ENCODE measurements at regions not wholly inside any gene's neighbourhood (a gene's known extent, or its start where the extent isn't known, plus 50 kb on each side); places are given as distances from the start of the nearest gene placed in this dataset.

DNA sequence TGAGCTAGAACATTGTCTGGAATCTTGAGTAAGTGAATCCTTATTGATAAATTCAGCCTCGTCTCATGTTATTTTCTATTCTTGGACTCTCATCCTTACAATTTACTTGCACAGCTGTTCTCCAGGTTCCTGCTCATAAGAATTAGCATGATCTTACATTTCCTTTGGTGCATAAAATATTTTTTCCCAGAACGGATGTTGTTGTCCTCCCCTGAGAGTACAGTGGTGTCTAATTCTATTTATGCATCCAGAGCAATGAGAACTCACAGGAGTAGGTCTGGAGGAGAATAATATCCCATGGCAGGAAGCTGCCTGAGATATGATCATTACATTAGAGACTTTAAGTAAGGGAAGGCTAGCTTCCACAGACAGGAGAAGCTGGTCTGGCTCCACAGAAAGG lies 178.4 kb upstream of the MAST4 start:
- no peaks in the 10 kb centered on the region for H3K36me3 ChIP-seq (ENCODE audit: control insufficient read depth, insufficient read depth, low read length, severe bottlenecking)
- H3K9ac ChIP-seq (ENCODE audit: low read length), result no peak overlapping the region
- peaks cover 14% of the 10 kb centered on the region for H3K4me1 ChIP-seq (ENCODE audit: control insufficient read depth, insufficient read depth, low read length)
- H3K9me3 ChIP-seq (ENCODE audit: control insufficient read depth, low read length), result no peaks in the 10 kb centered on the region
- no peak for DNase-seq (ENCODE audit: low read depth)
- no peaks in the 10 kb centered on the region for H3K27me3 ChIP-seq (replicated peaks; ENCODE audit: control insufficient read depth, insufficient read depth, low read length)
- H3K4me3 ChIP-seq (ENCODE audit: low read length), result no peak overlapping the region

DNA sequence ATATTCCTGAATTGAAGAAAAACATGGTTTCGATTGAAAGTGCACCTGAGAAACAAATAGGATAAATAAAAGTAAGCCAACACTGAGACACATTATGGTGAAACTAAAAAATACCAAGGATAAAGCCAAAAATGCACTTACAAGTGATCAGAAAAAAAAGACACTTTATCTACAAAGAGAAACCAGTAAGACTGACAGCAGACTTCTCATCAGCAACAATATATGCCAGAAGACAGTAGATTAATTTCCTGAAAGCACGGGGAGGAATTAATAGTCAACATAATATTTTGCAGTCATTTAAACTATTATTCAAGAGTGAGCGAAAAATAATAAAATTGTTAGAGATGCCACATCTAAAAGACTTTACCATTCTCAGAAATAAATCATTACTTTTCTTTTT lies 172.7 kb upstream of the MAST4 start:
- H3K9me3 ChIP-seq (ENCODE audit: control insufficient read depth, low read length), result peaks cover 15% of the 10 kb centered on the region
- no peaks in the 10 kb centered on the region for H3K27me3 ChIP-seq (replicated peaks; ENCODE audit: control insufficient read depth, insufficient read depth, low read length)
- H3K4me3 ChIP-seq (ENCODE audit: low read length), result no peak overlapping the region
- no peaks in the 10 kb centered on the region for H3K4me1 ChIP-seq (ENCODE audit: control insufficient read depth, insufficient read depth, low read length)
- H3K36me3 ChIP-seq (ENCODE audit: control insufficient read depth, insufficient read depth, low read length, severe bottlenecking), result no peaks in the 10 kb centered on the region
- no peak for DNase-seq (ENCODE audit: low read depth)
- H3K9ac ChIP-seq (ENCODE audit: low read length), result no peak overlapping the region

DNA sequence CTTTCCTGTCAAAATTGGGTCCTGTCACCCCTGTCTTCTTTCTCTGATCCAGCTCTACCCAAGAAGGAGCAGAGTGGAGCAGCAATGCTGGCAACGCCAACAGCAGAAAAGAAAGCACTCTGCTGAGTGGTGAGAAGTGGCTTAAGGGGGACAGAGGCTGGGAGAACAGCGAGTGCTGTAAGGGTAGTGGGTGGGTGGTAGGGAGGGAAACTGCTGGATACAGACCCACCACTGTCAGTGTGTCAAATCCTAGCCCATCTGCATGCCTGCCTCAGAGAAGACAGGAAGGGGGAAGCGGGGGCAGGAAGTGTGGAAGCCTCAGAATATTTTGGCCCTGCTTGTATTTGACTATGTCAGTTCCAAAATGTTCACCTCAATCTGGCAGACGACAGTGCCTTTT lies 170.4 kb upstream of the MAST4 start:
- H3K36me3 ChIP-seq (ENCODE audit: control insufficient read depth, insufficient read depth, low read length, severe bottlenecking), result no peaks in the 10 kb centered on the region
- no peaks in the 10 kb centered on the region for H3K4me1 ChIP-seq (ENCODE audit: control insufficient read depth, insufficient read depth, low read length)
- H3K27me3 ChIP-seq (replicated peaks; ENCODE audit: control insufficient read depth, insufficient read depth, low read length), result peaks cover 2% of the 10 kb centered on the region
- no peak overlapping the region for H3K9ac ChIP-seq (ENCODE audit: low read length)
- peaks cover 15% of the 10 kb centered on the region for H3K9me3 ChIP-seq (ENCODE audit: control insufficient read depth, low read length)
- no peak overlapping the region for H3K4me3 ChIP-seq (ENCODE audit: low read length)
- DNase-seq (ENCODE audit: low read depth), result no peak

DNA sequence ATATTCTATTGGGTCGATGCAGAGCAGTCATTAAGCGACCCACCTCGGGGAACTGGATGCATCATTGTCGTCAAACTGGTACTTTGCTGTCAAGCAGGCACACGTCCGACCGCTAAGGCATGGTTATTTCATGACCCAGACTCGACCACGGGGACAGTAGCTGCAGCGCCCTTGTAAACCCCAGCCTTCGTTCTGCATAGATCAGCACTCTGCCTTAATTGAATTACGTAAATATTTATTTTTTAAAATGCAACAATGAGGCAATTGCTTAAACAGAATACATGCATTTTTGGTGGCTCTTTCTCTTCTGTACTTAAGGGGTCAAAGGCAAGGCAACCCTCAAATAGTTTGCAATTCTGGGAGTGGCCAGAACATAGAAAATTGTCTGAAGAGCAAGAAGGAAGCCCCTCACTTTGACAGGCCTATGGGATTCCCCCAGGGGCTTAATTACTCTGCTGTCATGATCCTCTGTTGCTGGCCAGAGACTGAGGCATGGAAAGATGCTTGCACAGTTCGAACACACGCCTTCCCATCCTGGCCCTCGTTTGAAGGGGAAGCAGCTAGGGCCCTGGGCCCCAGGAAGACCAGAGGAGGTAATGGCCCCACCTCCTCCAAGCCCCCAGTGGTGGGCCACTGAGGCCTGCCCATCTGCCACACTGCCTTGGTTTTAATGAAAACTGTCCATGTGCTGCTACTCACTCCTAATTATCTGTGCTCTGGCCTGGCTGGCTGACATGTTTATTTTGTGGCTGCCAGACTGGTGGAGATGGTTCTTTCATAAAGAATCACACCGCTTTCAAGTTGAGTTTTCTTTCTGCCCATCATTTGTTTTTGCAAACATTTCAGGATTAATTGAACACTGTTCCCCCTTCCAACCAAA lies 169.7 kb upstream of the MAST4 start:
- Histone ChIP-seq H3K9me3 (ENCODE audit: control insufficient read depth, low read length) (peaks cover 15% of the 10 kb centered on the region), H3K4me1 (ENCODE audit: control insufficient read depth, insufficient read depth, low read length) (no peaks in the 10 kb centered on the region), H3K9ac (ENCODE audit: low read length) (no peak overlapping the region), H3K27me3 (replicated peaks; ENCODE audit: control insufficient read depth, insufficient read depth, low read length) (peaks cover 6% of the 10 kb centered on the region), H3K36me3 (ENCODE audit: control insufficient read depth, insufficient read depth, low read length, severe bottlenecking) (no peaks in the 10 kb centered on the region), H3K4me3 (ENCODE audit: low read length) (no peak overlapping the region)
- DNase-seq (ENCODE audit: low read depth), result no peak

DNA sequence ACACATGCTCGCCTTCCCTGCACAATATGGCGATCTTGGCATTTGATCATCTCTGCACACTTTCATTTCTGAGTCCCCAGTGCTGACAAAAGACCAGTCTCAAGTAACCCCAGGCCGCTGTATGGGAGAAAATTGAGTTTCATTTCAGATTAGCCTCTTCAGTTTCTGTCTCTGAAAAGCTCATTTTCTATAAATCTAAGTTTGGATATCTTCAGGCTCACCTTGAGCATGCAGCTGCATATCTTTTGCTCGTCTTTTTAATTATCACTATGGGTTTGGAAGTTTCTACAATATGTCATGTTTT lies 169.1 kb upstream of the MAST4 start:
- Histone ChIP-seq H3K4me3 (ENCODE audit: low read length) (no peak overlapping the region), H3K27me3 (replicated peaks; ENCODE audit: control insufficient read depth, insufficient read depth, low read length) (peaks cover 6% of the 10 kb centered on the region), H3K4me1 (ENCODE audit: control insufficient read depth, insufficient read depth, low read length) (no peaks in the 10 kb centered on the region), H3K36me3 (ENCODE audit: control insufficient read depth, insufficient read depth, low read length, severe bottlenecking) (no peaks in the 10 kb centered on the region), H3K9me3 (ENCODE audit: control insufficient read depth, low read length) (peaks cover 15% of the 10 kb centered on the region), H3K9ac (ENCODE audit: low read length) (no peak overlapping the region)
- no peak for DNase-seq (ENCODE audit: low read depth)

DNA sequence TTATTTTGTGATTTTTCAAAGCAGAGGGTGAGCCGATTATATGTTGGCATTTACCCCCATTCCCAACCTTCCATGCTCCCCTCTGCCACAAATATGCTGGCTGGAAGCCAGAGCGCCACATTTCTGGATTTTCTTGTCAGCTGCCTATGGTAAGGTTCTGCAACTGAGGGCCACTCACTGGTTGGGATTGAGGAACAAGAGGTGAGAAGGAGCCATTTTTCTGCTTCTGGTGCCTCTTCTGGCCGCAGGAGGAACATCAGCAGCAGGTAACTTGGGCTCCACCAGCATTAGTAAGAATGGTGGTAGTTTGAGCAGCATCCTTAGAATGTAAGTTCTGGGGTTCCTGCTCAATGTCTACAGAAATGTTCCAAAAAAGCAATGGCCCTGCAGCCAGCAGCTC lies 159.5 kb upstream of the MAST4 start:
- Histone ChIP-seq H3K36me3 (ENCODE audit: control insufficient read depth, insufficient read depth, low read length, severe bottlenecking) (no peaks in the 10 kb centered on the region), H3K9ac (ENCODE audit: low read length) (no peak overlapping the region), H3K27me3 (replicated peaks; ENCODE audit: control insufficient read depth, insufficient read depth, low read length) (no peaks in the 10 kb centered on the region), H3K4me1 (ENCODE audit: control insufficient read depth, insufficient read depth, low read length) (peaks cover 4% of the 10 kb centered on the region), H3K4me3 (ENCODE audit: low read length) (no peak overlapping the region), H3K9me3 (ENCODE audit: control insufficient read depth, low read length) (no peaks in the 10 kb centered on the region)
- no peak for DNase-seq (ENCODE audit: low read depth)

DNA sequence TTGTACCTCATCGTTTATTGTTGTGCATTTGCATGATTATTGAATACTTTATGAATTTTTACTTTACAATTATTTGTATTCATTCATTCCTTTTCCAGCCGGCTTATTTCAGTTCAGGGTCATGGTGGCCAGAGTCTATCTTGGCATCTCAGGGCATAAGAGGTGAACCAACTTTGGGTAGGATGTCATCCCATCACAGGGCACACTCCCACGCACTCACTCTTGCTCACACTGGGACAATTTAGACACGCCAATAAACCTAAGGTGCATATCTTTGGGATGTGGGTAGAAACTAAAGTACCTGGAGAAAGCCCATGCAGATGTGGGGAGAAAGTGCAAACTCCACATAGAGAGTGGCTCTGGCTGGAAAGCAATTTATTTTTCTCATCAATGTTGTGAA lies 158.1 kb upstream of the MAST4 start:
- Histone ChIP-seq H3K27me3 (replicated peaks; ENCODE audit: control insufficient read depth, insufficient read depth, low read length) (no peaks in the 10 kb centered on the region), H3K4me3 (ENCODE audit: low read length) (no peak overlapping the region), H3K9ac (ENCODE audit: low read length) (no peak overlapping the region), H3K36me3 (ENCODE audit: control insufficient read depth, insufficient read depth, low read length, severe bottlenecking) (no peaks in the 10 kb centered on the region), H3K4me1 (ENCODE audit: control insufficient read depth, insufficient read depth, low read length) (peaks cover 4% of the 10 kb centered on the region), H3K9me3 (ENCODE audit: control insufficient read depth, low read length) (no peaks in the 10 kb centered on the region)
- DNase-seq (ENCODE audit: low read depth), result no peak

DNA sequence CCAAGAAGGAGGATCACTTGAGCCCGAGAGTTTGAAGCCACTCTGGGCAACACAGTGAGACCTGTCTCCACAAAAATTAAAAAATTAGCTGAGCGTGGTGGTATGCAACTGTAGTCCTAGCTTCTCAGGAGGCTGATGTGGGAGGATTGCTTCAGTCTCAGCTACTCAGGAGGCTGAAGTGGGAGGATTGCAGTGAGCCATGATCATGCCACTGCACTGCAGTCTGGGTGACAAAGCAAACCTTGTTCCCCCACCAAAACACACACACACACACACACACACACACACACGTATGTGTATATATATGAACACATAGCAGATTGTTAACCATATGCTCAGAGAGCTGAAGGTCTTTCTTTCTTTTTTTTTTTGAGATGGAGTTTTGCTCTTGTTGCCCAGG lies 157.5 kb upstream of the MAST4 start:
- Histone ChIP-seq H3K9me3 (ENCODE audit: control insufficient read depth, low read length) (no peaks in the 10 kb centered on the region), H3K4me1 (ENCODE audit: control insufficient read depth, insufficient read depth, low read length) (peaks cover 10% of the 10 kb centered on the region), H3K4me3 (ENCODE audit: low read length) (no peak overlapping the region), H3K27me3 (replicated peaks; ENCODE audit: control insufficient read depth, insufficient read depth, low read length) (no peaks in the 10 kb centered on the region), H3K36me3 (ENCODE audit: control insufficient read depth, insufficient read depth, low read length, severe bottlenecking) (no peaks in the 10 kb centered on the region), H3K9ac (ENCODE audit: low read length) (no peak overlapping the region)
- DNase-seq (ENCODE audit: low read depth), result no peak

DNA sequence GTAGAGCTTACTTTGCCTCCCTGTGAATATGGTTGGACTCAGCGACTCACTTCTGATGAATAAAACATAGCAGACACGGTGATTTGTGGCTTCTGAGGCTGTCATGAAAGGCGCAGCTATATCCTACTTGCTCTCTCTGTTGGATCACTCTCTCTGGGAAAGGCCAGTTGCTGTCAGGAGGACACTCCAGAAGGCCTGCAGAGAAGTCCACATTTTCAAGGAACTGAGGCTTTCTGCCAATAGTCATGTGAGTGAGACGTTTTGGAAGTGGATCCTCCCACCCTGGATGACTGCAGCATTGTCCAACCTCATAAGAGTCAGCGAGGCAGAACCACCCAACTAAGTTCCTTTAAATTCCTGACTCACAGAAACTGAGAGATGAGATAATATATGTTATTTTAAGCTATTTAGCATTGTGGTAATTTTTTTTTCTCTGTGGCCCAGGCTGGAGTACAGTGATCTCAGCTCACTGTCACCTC lies 156.0 kb upstream of the MAST4 start:
- Histone ChIP-seq H3K4me3 (ENCODE audit: low read length) (no peak overlapping the region), H3K9me3 (ENCODE audit: control insufficient read depth, low read length) (no peaks in the 10 kb centered on the region), H3K9ac (ENCODE audit: low read length) (no peak overlapping the region), H3K36me3 (ENCODE audit: control insufficient read depth, insufficient read depth, low read length, severe bottlenecking) (no peaks in the 10 kb centered on the region), H3K4me1 (ENCODE audit: control insufficient read depth, insufficient read depth, low read length) (peaks cover 10% of the 10 kb centered on the region), H3K27me3 (replicated peaks; ENCODE audit: control insufficient read depth, insufficient read depth, low read length) (no peaks in the 10 kb centered on the region)
- DNase-seq (ENCODE audit: low read depth), result no peak

DNA sequence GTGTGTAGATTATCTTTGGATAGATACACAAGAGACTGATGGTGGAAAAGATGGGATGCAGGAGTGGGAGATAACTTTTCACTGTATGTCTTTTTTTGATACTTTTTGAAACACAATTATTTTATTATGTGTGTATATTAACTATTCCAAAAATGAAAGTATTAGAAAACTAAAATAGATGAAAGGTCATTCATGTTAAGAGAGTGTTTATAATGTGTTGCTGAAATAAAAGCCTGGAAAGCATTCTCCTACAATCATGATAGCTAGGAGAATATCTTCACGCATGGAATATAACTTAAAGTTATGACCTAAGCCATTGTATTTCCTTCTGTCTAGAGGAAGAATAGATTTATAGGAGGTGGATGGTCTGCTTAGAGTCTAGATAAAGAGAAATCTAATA lies 154.8 kb upstream of the MAST4 start:
- H3K27me3 ChIP-seq (replicated peaks; ENCODE audit: control insufficient read depth, insufficient read depth, low read length), result no peaks in the 10 kb centered on the region
- no peaks in the 10 kb centered on the region for H3K9me3 ChIP-seq (ENCODE audit: control insufficient read depth, low read length)
- H3K36me3 ChIP-seq (ENCODE audit: control insufficient read depth, insufficient read depth, low read length, severe bottlenecking), result no peaks in the 10 kb centered on the region
- no peak overlapping the region for H3K4me3 ChIP-seq (ENCODE audit: low read length)
- H3K4me1 ChIP-seq (ENCODE audit: control insufficient read depth, insufficient read depth, low read length), result peaks cover 10% of the 10 kb centered on the region
- no peak for DNase-seq (ENCODE audit: low read depth)
- no peak overlapping the region for H3K9ac ChIP-seq (ENCODE audit: low read length)

DNA sequence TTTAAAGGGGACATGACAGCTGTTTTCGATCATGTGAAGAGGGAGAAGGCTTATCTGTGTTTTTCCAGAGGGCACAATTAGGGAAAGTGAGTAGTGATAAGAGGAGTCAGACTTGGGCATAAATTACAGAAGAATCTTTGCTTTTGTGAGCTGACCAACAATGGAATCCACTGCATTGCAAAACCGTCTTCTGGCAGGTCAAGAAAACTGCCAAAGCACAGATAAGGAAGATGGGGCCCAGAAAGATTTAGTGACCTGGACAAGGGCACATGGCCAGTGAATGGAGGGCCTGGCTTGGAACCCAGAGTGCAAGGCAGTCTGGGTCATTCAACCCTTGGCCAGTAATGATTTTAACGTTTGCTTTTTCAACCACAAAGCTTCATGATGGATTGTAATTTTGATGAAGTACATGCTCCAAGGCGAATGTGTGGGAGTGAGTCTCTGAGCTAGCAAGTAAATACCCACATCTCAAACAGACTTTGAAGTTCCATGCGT lies 153.2 kb upstream of the MAST4 start:
- DNase-seq (ENCODE audit: low read depth), result no peak

More for the DNA sequence above, 153.2 kb upstream of the MAST4 start:
- Histone ChIP-seq H3K4me3 (ENCODE audit: low read length) (no peak overlapping the region), H3K9me3 (ENCODE audit: control insufficient read depth, low read length) (no peaks in the 10 kb centered on the region), H3K27me3 (replicated peaks; ENCODE audit: control insufficient read depth, insufficient read depth, low read length) (no peaks in the 10 kb centered on the region), H3K4me1 (ENCODE audit: control insufficient read depth, insufficient read depth, low read length) (peaks cover 10% of the 10 kb centered on the region), H3K36me3 (ENCODE audit: control insufficient read depth, insufficient read depth, low read length, severe bottlenecking) (no peaks in the 10 kb centered on the region), H3K9ac (ENCODE audit: low read length) (no peak overlapping the region)

All from adipocyte (in vitro differentiated cells).